IPS DF 19.7 (cell line): ENCODE measurements at regions not wholly inside any gene's neighbourhood (a gene's known extent, or its start where the extent isn't known, plus 50 kb on each side); places are given as distances from the start of the nearest gene placed in this dataset.
A peak's percentile ranks its signal among the peaks of the same experiment; 100 is the strongest.

Experiments used
- DNase-seq: peaks from one replicate; pipeline ENCODE4 v3.0.0-alpha.2; 2013; ENCODE audit warnings: low read depth, low spot score

- no peak for DNase-seq
These were observed 99.5 kb upstream of the GJB5 start for GRCh38 chr1:34655206-34655874.

DNA sequence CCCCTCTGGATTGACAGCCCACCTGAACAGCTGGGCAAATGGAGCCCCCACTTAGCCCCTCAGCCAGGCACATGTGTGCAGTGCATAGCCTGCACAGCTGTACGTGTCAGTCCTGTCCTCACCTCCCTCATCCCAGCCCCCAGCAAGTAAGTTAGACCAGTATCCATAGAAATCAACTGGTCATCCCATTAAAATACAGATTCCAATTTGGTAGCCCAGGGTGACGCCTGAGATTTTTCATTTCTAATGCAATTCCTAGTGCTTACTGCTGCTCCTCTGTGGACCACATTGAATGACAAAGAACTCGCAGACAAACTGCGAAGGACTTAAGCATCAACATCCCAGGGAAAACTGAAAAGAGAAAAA lies 99.0 kb upstream of the GJB5 start:
- DNase-seq = no peak

- DNase-seq = no peak
These were observed 98.5 kb upstream of the GJB5 start for GRCh38 chr1:34656299-34656698.

DNA sequence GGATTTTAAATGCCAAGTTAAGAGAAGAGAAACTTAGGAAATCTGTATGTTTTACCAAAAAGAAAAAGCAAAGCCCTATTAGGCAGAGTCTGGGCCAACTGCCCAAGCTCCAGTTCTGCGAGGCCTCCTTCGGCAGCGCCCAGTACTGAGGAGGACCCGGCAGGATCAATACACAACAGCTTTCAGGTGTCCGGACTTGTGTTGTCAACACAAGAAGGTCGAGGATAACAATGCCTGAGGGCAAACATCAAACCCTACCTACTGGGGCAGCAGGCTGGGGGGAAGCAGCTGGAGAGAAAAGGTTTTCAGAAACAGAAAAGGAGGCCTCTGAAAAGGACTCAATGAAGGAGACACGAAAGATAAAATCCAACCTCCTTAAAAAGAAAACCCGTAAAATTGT lies 98.1 kb upstream of the GJB5 start:
- no peak for DNase-seq

- no peak for DNase-seq
These were observed 97.6 kb upstream of the GJB5 start for GRCh38 chr1:34657266-34657665.

GRCh38 chr1:34657849-34658248 lies 97.0 kb upstream of the GJB5 start:
- DNase-seq = no peak

GRCh38 chr1:34663031-34663430 lies 91.8 kb upstream of the GJB5 start:
- DNase-seq = no peak

GRCh38 chr1:34668063-34668462 lies 86.8 kb upstream of the GJB5 start:
- DNase-seq = no peak

- no peak for DNase-seq
These were observed 83.9 kb upstream of the GJB5 start for GRCh38 chr1:34670982-34671381.

DNA sequence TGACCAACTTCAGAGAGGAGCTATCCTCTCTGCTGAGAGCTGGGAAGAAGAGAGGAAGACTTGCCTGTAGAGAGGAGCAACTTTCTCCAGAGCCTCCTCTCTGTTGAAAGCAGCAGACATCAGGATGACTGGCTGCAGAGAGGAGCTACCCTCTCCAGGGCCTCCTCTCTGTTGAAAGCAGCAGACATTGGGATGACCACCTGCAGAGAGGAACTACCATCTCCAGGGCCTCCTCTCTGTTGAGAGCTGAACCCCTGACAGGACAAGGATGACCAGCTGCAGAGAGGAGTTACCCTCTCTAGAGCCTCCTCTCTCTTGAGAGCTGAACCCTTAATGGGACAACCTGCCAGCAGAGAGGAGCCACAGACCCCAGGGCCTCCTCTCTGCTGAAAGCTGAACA lies 83.0 kb upstream of the GJB5 start:
- no peak for DNase-seq

GRCh38 chr1:34681480-34682451 lies 73.1 kb upstream of the GJB5 start:
- DNase-seq = peak; percentile 72

DNA sequence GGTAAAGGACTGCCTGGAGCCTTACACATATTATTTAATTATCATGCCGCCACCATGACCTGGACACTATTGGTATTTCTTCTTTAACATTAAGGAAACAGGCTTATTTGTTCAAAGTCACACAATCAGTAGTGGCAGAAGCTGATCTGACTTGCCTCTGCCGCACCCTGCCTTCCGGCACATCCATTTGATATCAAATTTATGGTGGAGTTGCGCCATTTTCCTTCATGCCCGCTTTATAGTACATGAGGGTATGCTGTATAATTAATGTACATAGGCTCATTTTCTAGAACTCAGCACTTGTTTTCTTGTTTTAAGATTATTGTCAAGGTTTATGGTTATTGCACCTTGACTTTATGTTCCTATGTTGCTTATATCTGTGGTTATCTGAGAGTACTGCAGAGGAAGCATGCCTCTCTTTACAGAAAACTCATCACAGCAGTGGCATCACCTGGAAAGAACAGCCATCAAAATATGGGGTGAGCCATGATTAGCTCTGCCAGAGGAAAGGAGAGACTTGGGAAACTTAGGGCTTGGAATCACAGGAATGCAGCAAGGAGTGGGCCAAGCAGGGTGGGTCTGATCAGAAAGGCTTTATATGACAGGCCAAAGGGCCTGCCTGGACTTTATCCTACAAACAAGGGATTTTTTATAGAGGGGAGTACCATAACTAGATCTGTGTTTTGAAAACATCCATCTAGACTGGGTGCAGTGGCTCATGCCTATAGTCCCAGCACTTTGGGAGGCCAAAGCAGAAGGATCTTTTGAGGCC lies 72.2 kb upstream of the GJB5 start:
- DNase-seq = no peak

GRCh38 chr1:34683616-34684015 lies 71.2 kb upstream of the GJB5 start:
- DNase-seq = no peak

DNA sequence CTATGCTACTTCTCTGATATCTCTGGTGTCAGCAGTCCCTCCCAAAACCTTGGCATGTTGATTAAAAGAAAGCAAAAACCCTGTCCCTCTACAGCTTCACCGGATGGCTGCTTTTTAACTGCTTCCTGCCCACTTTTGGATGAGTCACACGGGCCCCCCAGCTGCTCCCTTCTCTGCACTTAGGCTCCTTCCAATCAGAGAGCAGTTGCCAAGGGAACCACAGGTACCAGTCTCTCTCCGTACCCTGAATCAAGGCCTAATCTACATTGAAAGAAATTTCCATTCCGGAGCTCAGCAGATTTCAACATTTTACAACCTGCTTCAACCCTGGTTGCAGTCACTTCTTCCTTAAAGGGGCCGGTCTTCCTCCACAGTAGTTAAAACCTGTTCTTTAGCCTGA lies 70.6 kb upstream of the GJB5 start:
- DNase-seq = peak; percentile 75

GRCh38 chr1:34685225-34685624 lies 69.6 kb upstream of the GJB5 start:
- DNase-seq = no peak

- DNase-seq = no peak
These were observed 68.3 kb upstream of the GJB5 start for GRCh38 chr1:34686531-34686930.

- no peak for DNase-seq
These were observed 66.7 kb upstream of the GJB5 start for GRCh38 chr1:34688006-34688741.

GRCh38 chr1:34690269-34690668 lies 64.6 kb upstream of the GJB5 start:
- no peak for DNase-seq

DNA sequence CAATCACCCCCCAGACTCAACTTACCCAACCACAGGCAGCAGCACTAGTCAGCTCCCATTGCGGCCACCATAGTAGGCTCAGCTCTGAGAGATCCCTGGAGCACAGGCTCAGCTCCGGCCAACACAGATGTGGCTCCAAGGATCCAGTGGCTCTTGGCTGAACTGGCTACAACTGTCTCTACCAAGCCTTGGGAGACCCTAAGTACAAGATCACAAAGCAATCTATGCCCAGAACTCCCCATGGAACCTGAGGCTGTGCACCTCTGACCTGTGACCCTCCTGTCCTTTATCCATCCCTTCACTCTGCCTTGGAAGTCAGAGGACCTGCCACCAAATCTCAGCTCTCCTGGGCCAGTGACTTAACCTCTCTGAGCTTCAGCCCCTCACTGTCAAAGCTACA lies 61.8 kb upstream of the GJB5 start:
- no peak for DNase-seq

DNA sequence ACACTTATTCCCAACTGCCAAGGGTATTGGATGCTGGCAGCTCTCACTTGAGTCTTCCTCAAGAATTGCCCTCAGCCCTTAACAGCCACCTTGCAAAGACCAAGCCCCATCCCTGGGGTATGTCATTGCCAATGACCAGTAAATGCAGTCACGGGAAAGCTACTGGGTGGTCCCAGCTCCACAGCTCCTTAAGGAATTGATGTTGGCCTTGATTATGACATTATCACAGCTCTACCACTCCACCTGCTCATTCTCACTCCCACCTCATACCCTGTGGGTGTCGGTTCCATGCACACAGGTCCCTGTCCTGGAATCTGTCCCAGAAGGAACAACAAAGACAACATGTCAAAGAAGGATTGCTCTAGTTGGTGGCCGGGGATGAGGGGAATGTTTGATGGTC lies 60.5 kb upstream of the GJB5 start:
- DNase-seq = no peak

DNA sequence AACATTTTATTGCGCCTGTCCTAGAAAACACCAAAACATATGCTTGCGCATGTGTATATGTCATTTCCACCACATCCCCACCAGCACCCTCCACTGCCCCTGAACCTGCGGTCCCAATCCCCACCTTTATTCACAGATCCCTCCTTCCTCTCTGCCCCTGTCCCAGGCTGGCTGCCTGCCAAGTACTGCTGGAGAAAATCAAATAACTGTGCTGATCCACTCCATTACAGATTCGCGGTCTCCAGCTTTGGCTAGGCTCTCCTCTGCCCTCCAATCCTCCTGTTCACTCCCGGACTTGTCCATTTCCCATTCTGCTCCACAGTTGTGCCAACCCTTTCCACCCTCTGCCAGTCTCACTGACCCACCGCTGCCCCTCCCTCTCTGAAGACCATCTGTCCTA lies 59.3 kb upstream of the GJB5 start:
- DNase-seq = no peak

DNA sequence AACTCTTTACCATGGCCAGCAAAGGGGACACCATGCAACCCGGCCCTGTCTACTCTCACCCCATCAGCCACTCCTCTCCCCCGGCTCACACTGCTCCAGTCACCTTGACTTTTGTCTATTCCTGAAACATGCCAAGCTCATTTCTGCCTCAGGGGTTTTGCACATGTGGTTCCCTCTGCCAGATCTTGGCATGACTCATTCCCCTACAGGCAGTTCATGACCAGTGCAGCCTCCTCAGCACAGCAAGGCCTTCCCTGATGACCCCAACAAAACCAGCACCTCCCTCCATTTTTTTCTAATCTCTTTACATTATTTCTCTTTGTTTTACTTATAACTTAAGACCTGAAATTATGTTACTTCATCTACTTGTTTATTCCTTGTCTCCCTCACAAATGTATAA lies 58.6 kb upstream of the GJB5 start:
- DNase-seq = no peak
